Mammary epithelial cell (primary cell): ENCODE measurements at regions not wholly inside any gene's neighbourhood (a gene's known extent, or its start where the extent isn't known, plus 50 kb on each side); places are given as distances from the start of the nearest gene placed in this dataset.

ENCODE experiments used
- CTCF ChIP-seq, 2 donors: IDR thresholded peaks in 1 of 2; conservative IDR thresholded peaks in 1 of 2; 2 replicates each; pipeline ENCODE4 v1.5.1; 2011 to 2012; ENCODE audit warnings: inconsistent platforms in 2 of 2, low read length in 2 of 2, mild to moderate bottlenecking in 2 of 2, control low read depth in 1 of 2, low read depth in 1 of 2; ENCODE audit not compliant: insufficient read depth in 1 of 2; ENCODE audit errors: extremely low read depth in 1 of 2
- EZH2 ChIP-seq: IDR thresholded peaks from 2 replicates; pipeline ENCODE4 v1.6.1; 2012; ENCODE audit warnings: low read length, inconsistent platforms, borderline replicate concordance

GRCh38 chr17:14777291-14777690, 476.4 kb downstream of the HS3ST3B1 start:
- TF ChIP-seq CTCF (conservative IDR thresholded peaks at IDR 0.05 in 1 of 2, IDR thresholded peaks at IDR 0.05 in 1 of 2; ENCODE audit: extremely low read depth in 1 of 2, insufficient read depth in 1 of 2, low read depth in 1 of 2, low read length in 2 of 2), result no peak
- no peak for TF ChIP-seq EZH2
